GM23248 (cell line): ENCODE measurements at regions not wholly inside any gene's neighbourhood (a gene's known extent, or its start where the extent isn't known, plus 50 kb on each side); places are given as distances from the start of the nearest gene placed in this dataset.

Source experiments
- DNase-seq: peaks from one replicate; pipeline ENCODE4 v3.0.0-alpha.2; 2015
- H2AFZ ChIP-seq: fragments of 200-600 bp; sonication (generic); 2 replicates; pipeline ENCODE4 v1.6.1; 2016; ENCODE audit warnings: antibody characterized with exemption
- H3F3A ChIP-seq: fragments of 200-600 bp; sonication (generic); 2 replicates; pipeline ENCODE4 v1.6.1; 2016; ENCODE audit warnings: mild to moderate bottlenecking, antibody characterized with exemption, mixed run types; ENCODE audit not compliant: insufficient read depth
- H3K27ac ChIP-seq: fragments of 200-600 bp; sonication (generic); 2 replicates; pipeline ENCODE4 v1.5.1; 2016; ENCODE audit warnings: mild to moderate bottlenecking
- H3K27me3 ChIP-seq: fragments of 200-600 bp; sonication (generic); replicated peaks from 2 replicates; pipeline ENCODE4 v1.6.1; 2016; ENCODE audit warnings: mild to moderate bottlenecking; ENCODE audit not compliant: insufficient read depth
- H3K36me3 ChIP-seq: fragments of 200-600 bp; sonication (generic); 2 replicates; pipeline ENCODE4 v1.6.1; 2016; ENCODE audit warnings: low read depth, mild to moderate bottlenecking
- H3K4me1 ChIP-seq: fragments of 200-600 bp; sonication (generic); 2 replicates; pipeline ENCODE4 v1.6.1; 2016; ENCODE audit warnings: mild to moderate bottlenecking; ENCODE audit not compliant: insufficient read depth
- H3K4me2 ChIP-seq: fragments of 200-600 bp; sonication (generic); one replicate; pipeline ENCODE4 v1.6.1; 2016; ENCODE audit warnings: mild to moderate bottlenecking; ENCODE audit not compliant: unreplicated experiment
- H3K4me3 ChIP-seq: fragments of 200-600 bp; sonication (generic); 2 replicates; pipeline ENCODE4 v1.5.1; 2016; ENCODE audit warnings: mild to moderate bottlenecking
- H3K79me2 ChIP-seq: fragments of 200-600 bp; sonication (generic); 2 replicates; pipeline ENCODE4 v1.6.1; 2016; ENCODE audit warnings: mild to moderate bottlenecking; ENCODE audit not compliant: insufficient read depth
- H3K9ac ChIP-seq: fragments of 200-600 bp; sonication (generic); 2 replicates; pipeline ENCODE4 v1.6.1; 2016; ENCODE audit warnings: mild to moderate bottlenecking
- H3K9me2 ChIP-seq: fragments of 200-600 bp; sonication (generic); 2 replicates; pipeline ENCODE4 v1.6.1; 2016; ENCODE audit warnings: mixed run types, mild to moderate bottlenecking, moderate library complexity; ENCODE audit not compliant: insufficient read depth
- H3K9me3 ChIP-seq: fragments of 200-600 bp; sonication (generic); one replicate; pipeline ENCODE4 v1.6.1; 2017; ENCODE audit warnings: low read depth
- H4K20me1 ChIP-seq: fragments of 200-600 bp; sonication (generic); 2 replicates; pipeline ENCODE4 v1.6.0; 2016; ENCODE audit not compliant: insufficient read depth
- EZH2 ChIP-seq: fragments of 200-600 bp; sonication (generic); IDR thresholded peaks from 2 replicates; pipeline ENCODE4 v1.6.1; 2018; ENCODE audit warnings: antibody characterized with exemption, mild to moderate bottlenecking; ENCODE audit not compliant: insufficient read depth, poor library complexity, severe bottlenecking
- EZH2phosphoT487 ChIP-seq: fragments of 200-600 bp; sonication (generic); IDR thresholded peaks from 2 replicates; pipeline ENCODE4 v1.6.1; 2018; ENCODE audit warnings: antibody characterized with exemption, moderate library complexity, mild to moderate bottlenecking, low read depth; ENCODE audit not compliant: insufficient read depth
- WGBS, 2 experiments: methylation state at CpG; one replicate each; pipeline ENCODE4 v1.1.6; 2015 to 2017; ENCODE audit warnings: low lambda C conversion rate in 2 of 2, low coverage in 1 of 2; ENCODE audit errors: missing lambda C conversion rate in 2 of 2; 5-methylcytosine and 5-hydroxymethylcytosine counted together
- in situ Hi-C: fragments of 300-500 bp; cut with MboI; formaldehyde crosslinking; loops from 2 replicates; pipeline ENCODE4 v1.15.0; 2020

DNA sequence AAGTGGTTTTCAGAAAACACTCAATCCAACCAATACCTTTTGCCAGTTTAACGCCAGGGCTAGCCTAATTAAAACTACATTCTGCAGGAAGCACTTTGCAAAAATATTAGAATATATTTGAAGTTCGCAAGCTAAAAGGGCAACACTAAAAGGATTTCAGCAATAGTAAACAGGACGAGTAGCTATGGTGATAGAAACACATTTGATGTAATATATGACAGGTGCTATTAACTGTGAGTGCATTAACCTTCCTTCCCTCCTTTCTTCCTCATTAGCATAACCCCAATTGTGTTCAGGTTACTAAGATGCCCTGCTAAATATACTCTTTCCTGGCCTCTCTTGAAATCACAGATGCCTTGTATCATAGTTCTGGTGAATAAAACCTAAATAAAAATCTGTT is 85.6 kb upstream of the TMCC3 start:
- Histone ChIP-seq H3K9me3 (no peaks in the 10 kb centered on the region), H4K20me1 (no peaks in the 10 kb centered on the region), H3K4me2 (no peak overlapping the region), H3K36me3 (no peaks in the 10 kb centered on the region), H3K4me3 (no peak overlapping the region), H3F3A (no peaks in the 10 kb centered on the region), H3K27me3 (peaks cover 20% of the 10 kb centered on the region; the same call in 1 of the 2 replicates), H2AFZ (no peak overlapping the region), H3K4me1 (no peaks in the 10 kb centered on the region), H3K9me2 (no peaks in the 10 kb centered on the region), H3K79me2 (no peaks in the 10 kb centered on the region), H3K9ac (no peak overlapping the region), H3K27ac (no peak overlapping the region)
- DNase-seq: no peak
- in situ Hi-C loops: loop anchor here (25.0 kb wide), 1 partner anchor 601 kb away; no protein-coding TSS in a partner anchor
- TF ChIP-seq EZH2phosphoT487 (no peak), EZH2 (no peak)
- 26 to 32% methylated on average over 3 of the region's 3 CpGs for WGBS, 2 experiments

DNA sequence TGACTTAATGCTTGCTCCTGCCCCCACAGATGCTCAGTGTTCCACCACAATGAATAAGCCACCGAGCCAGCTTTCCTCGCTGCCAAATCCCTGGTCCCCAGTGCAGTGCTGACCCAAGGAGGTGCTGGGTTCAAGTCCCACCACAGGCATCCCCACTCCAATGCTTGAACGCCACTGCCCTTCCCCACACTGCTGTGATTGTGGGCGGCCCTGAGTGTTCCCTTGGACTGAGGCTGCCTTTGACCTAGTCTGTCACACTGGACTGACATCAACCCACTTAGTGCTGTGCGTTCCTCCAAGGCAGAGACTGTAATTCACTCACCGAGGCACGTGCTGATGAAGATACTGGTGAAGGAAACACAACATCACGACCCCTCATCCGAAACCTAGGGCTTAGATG is 83.4 kb upstream of the TMCC3 start:
- TF ChIP-seq EZH2phosphoT487 (no peak), EZH2 (no peak)
- WGBS, 2 experiments: 60 to 63% methylated on average over 9 of the region's 9 CpGs
- no peak overlapping the region for H2AFZ ChIP-seq
- no peak overlapping the region for H3K27ac ChIP-seq
- no peak for DNase-seq
- H3F3A ChIP-seq: no peaks in the 10 kb centered on the region
- peaks cover 10% of the 10 kb centered on the region; the same call in 1 of the 2 replicates for H3K27me3 ChIP-seq
- no peak overlapping the region for H3K4me3 ChIP-seq
- no peaks in the 10 kb centered on the region for H3K9me2 ChIP-seq
- H4K20me1 ChIP-seq: no peaks in the 10 kb centered on the region
- no peaks in the 10 kb centered on the region for H3K79me2 ChIP-seq
- H3K36me3 ChIP-seq: no peaks in the 10 kb centered on the region
- in situ Hi-C loops: loop anchor here (25.0 kb wide), 1 partner anchor 604 kb away; no protein-coding TSS in a partner anchor
- no peaks in the 10 kb centered on the region for H3K4me1 ChIP-seq
- no peak overlapping the region for H3K4me2 ChIP-seq
- no peaks in the 10 kb centered on the region for H3K9me3 ChIP-seq
- no peak overlapping the region for H3K9ac ChIP-seq

DNA sequence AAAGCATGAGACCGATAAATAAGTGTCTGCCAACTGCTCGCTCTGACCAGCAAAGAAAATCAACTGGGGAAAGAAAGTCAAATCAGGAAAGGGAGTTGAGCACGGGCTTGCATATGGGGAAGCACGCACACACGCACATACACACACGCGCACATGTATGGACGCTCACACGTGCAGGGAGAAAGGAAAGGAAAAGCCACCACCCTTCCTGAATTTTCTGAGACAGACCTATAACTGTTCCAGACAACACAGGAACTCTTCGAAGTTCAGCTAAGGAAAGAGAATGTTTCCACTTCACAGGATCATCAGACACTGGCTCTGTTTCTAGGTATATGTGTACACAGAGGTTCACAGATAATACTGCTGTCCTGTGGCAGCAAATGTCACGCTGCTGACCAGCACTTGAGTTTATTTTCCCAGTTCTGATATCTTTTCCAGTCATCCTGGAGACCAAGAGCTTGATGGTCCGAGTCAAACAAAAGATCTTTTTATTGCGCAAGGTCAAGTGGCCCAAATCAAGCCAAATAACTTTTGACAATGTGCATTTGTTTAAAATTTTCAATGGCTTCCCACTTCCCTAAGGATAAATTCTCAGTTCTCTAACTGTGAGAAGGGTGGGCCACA is 82.1 kb upstream of the TMCC3 start:
- Histone ChIP-seq H3K9me3 (no peaks in the 10 kb centered on the region), H3K27ac (no peak overlapping the region), H3K9me2 (no peaks in the 10 kb centered on the region), H3K4me3 (no peak overlapping the region), H3K79me2 (no peaks in the 10 kb centered on the region), H3F3A (no peaks in the 10 kb centered on the region), H3K9ac (no peak overlapping the region), H2AFZ (no peak overlapping the region), H3K36me3 (no peaks in the 10 kb centered on the region), H3K27me3 (peaks cover 10% of the 10 kb centered on the region; the same call in 1 of the 2 replicates), H4K20me1 (no peaks in the 10 kb centered on the region), H3K4me1 (no peaks in the 10 kb centered on the region), H3K4me2 (no peak overlapping the region)
- in situ Hi-C loops: loop anchor here (25.0 kb wide), 1 partner anchor 605 kb away; no protein-coding TSS in a partner anchor
- TF ChIP-seq EZH2 (no peak), EZH2phosphoT487 (no peak)
- WGBS, 2 experiments: 55 to 63% methylated on average over 13 of the region's 13 CpGs
- DNase-seq: no peak

DNA sequence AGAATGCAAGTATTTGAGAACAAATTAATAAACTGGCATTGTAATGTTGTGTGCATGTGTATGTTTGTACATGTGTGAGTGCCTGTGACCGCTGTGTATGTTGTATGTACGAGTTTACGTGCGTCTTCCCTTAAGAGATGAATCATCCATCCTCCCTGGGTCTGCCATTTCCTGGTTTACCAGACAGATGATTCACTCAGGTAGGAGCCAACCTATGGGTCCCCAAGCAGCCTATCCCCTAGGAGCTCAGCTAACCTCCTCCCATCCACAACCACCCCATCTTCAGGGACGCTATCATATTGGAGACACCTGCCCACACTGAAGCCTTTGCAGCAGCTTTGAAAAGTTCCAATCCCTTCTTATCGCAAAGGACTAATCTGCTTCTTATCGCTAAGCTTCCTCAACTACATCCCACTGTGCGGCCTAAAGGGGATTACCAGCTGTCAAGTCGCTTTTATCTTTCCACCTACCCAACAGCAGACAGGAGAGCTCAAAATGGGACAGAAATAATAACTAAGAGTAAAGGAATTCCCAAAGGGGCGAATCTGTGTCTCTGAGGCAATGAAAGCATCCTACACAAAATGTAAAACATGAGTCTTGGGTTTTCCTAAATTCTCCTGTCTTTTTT is 81.5 kb upstream of the TMCC3 start:
- Histone ChIP-seq H3K27ac (no peak overlapping the region), H3K4me2 (no peak overlapping the region), H3K9ac (no peak overlapping the region), H3F3A (no peaks in the 10 kb centered on the region), H3K79me2 (no peaks in the 10 kb centered on the region), H3K4me1 (no peaks in the 10 kb centered on the region), H3K27me3 (peaks cover 10% of the 10 kb centered on the region; the same call in 1 of the 2 replicates), H3K36me3 (no peaks in the 10 kb centered on the region), H2AFZ (no peak overlapping the region), H3K4me3 (no peak overlapping the region), H3K9me2 (no peaks in the 10 kb centered on the region), H3K9me3 (no peaks in the 10 kb centered on the region), H4K20me1 (no peaks in the 10 kb centered on the region)
- WGBS, 2 experiments: 85 to 86% methylated on average over 10 of the region's 10 CpGs
- no peak for TF ChIP-seq EZH2
- TF ChIP-seq EZH2phosphoT487: no peak
- in situ Hi-C loops: loop anchor here (25.0 kb wide), 1 partner anchor 605 kb away; no protein-coding TSS in a partner anchor
- no peak for DNase-seq
